HG03045 (cell line): ENCODE measurements at regions not wholly inside any gene's neighbourhood (a gene's known extent, or its start where the extent isn't known, plus 50 kb on each side); places are given as distances from the start of the nearest gene placed in this dataset.

Experiments used
- ATAC-seq: cut with Tn5 transposase; IDR thresholded peaks from one replicate; pipeline ENCODE4 v1.9.1; 2021; ENCODE audit warnings: mild to moderate bottlenecking, moderate library complexity; ENCODE audit not compliant: unreplicated experiment

DNA sequence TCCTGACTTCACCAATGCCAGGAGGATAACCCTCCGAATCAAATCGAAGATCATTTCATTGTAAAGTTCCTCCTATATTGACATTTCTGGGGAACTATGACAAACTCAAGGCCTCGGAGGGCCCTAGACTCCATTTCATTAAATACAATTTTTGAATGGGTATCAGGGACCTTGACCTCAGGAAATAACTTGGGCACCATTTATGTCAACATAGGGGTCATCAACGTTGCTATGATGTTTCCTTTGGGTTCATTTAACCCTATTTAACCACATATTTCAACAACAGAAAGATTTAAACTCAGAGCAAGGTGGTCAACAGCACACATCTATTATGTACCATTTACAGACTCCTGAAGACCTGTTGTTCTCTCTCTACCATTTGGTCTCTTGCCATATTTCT is 395.1 kb downstream of the TRIML1 start:
- ATAC-seq = no peak

DNA sequence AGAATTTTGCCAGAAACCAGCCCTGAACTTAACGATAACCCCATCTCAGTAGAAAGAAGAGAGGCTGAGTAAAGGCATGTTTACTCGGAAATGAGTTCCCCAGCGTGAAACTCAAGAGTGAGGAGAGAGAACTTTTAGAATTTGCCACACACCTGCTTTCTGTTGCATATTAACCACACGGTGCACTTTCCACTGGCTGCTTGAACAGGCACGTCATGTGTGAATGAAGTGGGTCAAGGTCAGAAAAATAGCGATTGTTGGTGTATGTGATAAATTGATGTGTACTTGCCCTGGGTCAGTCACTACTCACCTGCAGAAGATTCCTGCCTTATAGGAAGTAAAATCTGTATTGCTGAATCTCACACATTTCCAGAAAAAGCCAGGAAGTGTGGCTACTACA is 395.7 kb downstream of the TRIML1 start:
- no peak for ATAC-seq

DNA sequence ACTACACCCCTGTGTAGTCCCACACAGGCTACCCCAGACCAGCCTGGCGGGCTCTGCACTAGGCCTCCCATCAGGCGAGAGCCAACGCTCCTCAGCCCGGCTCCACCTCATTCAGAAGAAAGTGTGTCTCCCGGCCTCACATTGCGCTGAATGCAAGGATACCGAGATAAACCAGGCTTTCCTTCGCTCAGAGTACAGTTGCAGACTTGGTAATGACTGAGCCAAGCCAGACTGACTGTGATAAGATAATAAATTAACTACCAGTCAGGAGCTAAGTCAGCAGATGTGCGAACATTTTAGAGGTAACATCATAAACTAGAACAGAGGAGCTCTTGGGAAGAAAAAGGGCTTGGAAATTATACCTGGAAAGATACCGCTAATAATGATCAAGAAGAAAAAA is 397.6 kb downstream of the TRIML1 start:
- no peak for ATAC-seq

DNA sequence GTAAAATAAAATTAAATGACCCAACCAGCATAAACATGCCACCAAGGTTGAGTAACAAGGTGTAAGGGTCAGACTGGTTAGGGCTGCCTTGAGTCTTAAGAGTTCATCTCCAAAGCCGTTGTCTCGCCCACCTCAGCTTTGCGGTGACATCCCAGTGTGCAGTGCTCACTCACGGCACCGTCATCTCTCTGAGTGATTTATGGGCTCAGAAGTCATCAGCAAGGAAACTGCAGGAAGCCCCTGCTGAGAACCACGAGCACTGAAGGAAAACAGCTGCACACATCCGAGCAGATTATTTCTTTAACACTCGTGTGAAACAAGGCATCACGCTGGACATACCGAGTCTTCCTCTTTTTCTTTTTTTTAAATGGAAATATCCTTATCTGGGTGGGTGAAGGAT is 411.1 kb downstream of the TRIML1 start:
- ATAC-seq = no peak

DNA sequence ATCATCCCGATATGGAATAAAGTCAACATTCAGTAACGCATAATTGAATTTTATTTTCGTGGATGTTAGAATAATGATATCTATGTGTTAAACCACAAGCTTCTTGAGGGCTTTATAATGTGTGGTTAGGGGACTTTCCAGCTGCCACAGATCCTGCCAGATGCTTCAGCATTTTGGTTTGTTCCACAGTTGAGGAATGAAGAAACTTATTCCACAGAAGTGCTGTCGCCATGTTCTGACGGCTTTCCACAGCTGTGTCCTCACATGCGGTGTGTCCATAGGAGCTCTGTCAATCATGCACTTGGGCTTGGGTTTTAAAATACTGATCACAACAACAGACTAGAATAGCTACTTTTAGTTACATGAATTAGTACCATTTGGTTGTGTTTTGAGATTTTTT is 411.9 kb downstream of the TRIML1 start:
- no peak for ATAC-seq

DNA sequence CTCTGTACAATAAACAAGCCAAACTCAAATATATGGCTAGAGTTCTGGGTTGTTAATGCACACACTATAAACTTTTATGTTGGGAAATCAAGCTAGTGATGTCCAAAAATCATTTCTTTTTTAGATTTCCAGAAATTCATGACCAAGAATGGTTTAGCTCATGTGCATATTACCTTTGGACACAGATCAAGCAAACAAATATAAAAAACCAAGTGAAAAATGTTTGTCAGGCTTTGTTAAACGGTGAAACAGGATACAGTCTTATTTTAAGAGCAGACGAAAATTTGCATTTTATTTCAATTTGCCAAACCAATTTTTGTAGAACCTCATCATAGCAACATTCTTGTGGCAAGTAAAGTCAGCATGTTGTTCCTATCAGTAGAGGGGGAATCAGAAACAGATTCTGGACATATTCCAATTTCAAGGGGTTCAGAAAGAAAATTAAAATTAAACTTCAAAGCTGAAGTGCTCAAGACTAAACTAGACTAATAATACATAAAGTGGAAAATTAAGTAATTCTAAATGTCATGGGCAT is 413.6 kb downstream of the TRIML1 start:
- ATAC-seq = no peak

DNA sequence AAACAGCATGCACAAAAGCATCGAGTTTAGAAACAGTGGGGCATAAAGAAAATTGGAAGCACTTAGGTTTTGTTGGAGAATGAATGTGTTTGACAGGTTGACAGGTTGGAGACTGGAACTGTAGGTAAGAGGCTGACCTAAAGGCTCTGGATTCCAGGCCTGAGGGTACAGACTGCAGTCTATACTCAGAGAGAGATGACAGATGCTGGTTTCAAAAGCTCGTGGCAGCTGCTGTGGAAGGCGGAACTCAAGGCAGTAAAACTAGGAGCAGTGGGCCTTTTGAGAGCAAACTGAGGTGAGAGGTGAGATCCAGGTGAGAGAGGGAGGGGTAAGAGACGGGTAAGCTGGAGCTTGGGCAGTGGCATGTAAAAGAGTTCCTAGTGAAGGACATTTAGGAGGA is 415.2 kb downstream of the TRIML1 start:
- ATAC-seq = no peak

DNA sequence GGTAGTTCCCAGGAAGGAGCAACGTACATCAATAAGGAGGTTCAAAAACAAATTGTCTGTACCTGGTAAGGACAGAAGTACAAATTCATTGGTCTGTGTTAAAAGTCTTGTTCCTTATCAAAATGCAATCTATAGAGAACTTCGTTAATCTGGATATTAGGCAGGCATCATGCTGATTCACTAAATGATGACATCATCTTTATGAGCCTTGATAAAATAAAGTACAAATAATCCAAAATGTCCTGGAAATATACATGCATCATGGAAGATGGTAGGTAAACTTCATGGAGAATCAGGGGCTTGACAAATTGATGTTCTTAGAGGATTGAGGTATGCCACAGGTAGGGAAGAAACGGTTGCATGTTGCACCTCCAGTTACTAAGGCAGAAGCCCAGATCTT is 433.9 kb downstream of the TRIML1 start:
- ATAC-seq = no peak

DNA sequence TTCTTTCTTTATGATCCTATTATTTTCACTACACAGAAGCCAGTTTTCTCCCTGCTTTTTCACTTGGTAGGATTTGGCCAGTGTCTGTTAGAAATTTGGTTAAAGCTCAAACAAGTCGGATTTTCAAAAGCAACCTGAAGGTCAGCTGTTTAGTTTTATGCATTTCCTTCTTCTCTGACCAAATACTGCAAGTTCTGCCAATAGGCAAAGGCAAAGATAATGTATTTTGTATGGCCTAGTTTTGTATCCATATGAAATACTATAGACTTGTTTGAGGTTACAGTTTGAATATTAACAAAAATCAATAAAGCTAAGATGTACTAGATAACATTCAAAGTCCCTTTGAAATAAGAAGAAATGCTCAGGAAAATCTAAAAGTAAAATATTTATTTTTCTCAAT is 439.4 kb downstream of the TRIML1 start:
- no peak for ATAC-seq

DNA sequence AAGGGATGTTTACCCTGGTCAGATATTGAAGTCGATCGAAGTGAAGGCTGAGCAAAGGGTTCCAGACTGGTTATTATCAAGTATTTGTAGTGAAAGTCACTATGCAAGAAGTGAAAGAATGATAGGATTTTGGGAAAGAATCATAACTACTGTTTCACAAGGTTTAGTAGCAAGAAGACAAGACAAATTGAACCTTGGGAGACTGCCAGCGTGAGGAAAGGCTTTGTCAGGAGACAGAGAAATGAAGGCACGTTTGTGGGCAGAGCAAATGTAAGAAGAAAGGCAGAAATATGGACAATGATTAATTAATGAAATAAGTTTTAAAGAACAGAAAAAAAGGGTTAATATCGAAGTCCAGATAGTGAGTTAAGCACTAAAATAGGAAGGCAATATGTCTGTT is 456.8 kb downstream of the TRIML1 start:
- ATAC-seq = no peak

DNA sequence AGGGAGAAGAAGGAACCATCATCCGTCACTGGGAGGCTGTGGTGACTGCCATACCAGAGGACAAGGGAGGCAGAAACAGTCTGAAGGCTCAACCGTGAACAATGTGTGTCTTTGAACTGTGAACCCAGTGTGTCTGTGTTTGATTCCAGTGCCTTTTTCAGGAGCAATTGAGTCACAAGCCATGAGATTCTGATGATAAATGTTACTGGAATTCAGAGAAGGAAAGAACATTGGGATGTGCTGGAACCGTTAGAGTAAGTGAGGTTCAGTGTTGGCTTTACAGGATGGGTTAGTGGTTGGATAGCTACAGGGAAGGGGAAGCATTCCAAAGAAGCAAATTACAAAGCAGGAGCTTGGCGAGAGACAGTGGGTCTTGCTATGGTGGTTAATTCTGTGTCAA is 464.4 kb downstream of the TRIML1 start:
- ATAC-seq = no peak

DNA sequence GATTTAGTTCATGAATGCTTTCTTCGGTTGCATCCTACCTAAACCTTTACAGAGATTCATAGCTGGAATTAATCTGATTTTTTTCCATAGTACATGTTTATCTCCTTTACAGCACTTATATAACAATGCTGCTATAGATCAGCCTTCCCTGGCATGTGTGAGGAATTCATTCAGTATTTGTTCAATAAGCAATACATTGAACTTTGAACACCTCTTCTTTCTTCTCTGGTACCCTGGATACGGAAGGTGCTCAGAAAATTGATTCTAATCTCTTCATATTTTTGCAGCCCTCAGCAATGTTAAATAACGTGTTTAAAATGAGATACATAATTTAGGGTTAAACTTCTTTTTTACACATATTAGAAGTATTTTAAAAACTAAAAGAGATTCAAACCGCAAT is 467.4 kb downstream of the TRIML1 start:
- no peak for ATAC-seq

DNA sequence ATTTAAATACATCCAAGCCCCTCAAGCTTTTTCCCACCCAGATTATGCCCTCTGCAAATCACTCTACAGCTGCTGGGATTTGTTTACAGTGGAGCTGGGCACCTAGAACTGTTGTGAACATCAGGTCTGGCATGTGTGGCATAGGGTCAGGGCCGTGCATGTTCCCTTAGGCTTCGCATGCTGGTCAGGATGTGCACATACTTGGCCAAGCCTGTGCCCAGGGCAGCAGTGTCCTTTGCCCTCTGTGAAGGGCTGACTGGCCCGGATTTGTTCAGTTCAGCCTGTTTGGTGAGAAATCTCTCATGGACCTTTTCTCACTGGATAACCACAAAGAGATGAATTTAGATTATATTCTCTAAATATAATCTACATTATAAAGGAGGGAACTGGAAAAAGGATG is 471.9 kb downstream of the TRIML1 start:
- no peak for ATAC-seq

DNA sequence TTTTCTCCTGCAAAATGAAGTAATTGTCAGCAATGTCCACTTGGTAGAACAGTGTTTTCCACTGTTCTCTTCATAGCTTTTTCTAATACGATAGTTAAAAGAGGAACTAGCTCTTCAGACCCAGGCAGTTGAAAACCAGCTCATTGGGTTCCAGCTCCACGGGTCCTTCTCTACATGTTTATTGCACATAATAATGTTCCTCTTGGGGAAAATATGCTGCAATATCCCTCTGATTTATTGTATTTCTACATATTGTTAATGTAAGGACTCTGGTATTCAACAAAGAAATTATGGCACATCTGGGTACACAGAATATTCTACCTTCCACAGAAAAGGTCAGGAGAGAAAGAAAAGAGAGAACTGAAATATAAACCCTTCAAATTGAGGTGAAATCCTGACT is 473.4 kb downstream of the TRIML1 start:
- no peak for ATAC-seq

DNA sequence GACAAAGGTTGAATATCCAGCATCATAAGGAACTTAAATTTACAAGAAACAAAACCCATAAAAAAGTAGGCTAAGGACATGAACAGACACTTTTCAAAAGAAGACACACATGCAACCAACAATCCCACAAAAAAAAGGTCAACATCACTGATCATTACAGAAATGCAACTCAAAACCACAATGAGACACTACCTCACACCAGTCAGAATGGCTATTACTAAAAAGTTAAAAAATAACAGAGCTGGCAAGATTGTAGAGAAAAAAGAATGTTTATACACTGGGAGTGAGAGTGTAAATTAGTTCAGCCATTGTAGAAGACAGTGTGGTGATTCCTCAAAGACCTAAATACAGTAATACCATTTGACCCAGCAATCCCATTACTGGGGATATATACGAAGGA is 474.7 kb downstream of the TRIML1 start:
- no peak for ATAC-seq

DNA sequence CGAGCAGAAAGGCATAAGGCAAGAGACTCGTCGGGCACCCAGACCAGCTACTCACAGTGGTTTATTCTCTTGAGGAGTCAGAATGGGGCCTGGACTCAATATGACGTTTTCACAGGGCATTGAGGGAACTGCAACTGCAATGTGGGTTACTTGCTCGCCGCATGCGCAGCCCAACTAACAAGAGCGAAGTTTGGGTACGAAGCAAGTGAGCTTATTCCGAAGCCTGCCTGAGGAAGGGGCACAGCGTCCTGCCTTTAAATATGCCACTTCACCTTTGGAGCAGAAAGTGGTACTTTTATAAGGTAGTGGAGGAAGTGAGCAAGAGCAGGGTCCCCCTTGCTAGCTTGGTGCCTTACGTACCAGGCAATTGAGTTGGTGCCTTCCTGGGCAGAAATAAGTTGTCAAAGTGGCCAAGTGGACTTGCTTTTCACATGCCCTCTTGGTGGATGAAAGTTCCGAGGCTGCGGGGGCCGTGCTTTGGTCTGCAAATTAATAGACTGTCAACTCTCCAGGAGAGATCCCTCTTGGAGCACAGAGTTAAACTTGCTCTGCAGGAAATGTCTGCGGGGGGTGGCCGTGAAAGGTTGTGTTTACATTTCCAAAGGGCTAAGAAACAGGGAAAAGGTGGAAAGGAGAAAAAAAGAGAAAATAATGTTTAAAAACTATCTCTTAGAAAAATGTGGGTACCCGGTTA is 480.4 kb downstream of the TRIML1 start:
- no peak for ATAC-seq

DNA sequence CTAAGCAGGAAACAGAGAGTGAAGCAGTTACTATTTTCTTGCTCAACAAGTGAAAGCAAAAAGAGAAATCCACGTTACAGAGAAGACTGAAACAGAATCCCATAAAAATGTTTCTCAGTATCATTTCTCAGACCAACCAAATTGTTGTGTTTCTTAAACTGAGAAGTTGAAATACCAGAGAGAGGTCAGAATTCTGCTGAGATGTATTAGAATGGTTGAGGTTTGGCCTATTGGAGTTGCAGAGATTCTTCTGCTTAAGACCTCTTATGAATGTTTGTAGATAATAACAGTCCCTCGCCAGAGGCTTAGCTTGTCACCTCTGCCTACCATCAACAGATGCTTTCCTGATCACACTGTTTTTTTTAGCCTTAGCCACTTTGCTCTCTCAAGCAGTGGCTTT is 481.4 kb downstream of the TRIML1 start:
- ATAC-seq = no peak

DNA sequence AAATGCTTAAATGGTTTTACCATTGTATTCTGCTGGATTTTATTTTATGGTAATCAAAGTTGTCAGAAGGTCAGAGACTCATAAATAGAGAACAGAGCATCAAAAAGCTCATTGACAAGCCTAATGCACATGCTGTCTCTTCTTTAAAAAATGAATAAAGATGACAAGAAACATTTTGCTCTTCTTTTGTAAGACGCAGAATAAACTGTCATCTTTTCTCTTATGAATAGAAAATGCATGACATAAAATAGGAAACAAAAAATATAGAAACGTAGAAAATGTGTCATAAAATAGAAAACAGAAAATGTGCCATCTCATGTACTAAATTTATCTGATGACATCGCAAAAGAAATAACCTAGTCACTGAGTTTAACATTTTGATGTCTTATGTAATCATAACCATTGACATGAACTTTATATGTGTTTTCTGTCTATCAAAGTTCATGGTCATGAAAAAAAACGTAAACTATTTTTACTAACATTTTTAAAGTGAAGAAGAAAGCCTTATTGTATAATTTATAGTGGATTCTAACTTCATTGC is 484.1 kb downstream of the TRIML1 start:
- no peak for ATAC-seq

DNA sequence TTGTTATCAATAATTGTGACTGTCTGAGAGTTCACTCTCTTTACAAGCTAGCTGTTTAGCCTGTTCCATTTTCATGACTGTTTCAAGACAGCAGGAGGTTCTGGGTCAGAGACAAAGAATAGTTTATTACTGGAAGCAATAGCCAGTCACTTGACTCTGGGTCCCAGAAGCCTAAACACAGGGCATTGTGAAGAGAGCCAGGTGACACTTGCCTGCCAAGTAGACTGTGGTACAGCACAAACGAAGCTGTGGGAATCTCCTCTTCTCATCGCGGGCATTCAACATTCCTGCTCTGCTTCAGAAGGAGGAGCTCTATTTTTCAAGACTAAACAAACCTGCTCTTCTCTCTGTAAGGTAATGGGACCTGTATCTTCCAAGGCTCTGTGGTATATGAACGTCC is 485.1 kb downstream of the TRIML1 start:
- ATAC-seq = no peak

DNA sequence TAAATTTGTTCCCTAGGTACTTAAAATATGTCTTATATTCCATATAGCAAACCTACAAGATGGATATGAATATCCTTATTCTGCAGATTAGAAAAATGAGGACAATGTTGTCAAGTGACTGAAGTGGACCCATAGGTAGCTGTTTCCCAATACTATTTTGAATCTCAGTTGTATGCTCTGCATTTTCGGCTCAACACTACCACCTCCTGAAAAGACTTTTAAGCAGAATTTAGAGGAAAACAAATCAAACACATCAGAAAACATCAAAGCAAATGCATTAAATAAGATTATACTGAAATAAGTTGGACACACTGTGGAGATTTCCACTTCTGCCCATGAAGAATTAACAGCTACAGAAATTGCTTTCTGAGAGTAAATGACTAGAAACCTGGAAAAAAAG is 488.7 kb downstream of the TRIML1 start:
- ATAC-seq = no peak

DNA sequence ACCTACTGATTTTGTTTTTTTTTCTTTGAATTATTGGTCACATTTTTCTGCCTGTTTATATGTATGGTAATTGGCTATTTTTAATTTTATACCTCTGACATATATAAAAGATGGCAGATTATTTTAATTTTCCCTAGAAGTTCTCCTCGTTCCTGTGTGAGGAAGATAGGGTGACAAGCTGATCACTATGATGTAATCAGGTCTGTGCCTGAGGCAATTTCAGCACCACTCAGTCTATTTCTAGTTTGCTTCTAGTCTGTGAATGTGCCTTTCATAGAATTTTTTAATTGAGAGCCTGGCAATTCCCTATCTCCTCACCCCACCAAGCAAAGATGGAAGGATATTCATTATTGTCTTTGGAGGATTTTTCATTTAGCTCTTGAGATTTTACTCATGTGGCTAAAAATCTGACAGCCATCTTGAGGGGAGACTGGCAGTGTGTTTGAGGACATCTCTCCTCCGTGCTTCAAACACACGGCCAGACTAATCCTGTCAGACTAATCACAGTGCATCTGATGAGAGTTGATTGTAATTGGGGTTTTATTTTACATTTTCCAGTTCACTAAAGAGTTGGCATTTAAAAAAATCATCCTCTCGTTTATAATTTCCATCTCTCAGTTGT is 500.3 kb downstream of the TRIML1 start:
- no peak for ATAC-seq

DNA sequence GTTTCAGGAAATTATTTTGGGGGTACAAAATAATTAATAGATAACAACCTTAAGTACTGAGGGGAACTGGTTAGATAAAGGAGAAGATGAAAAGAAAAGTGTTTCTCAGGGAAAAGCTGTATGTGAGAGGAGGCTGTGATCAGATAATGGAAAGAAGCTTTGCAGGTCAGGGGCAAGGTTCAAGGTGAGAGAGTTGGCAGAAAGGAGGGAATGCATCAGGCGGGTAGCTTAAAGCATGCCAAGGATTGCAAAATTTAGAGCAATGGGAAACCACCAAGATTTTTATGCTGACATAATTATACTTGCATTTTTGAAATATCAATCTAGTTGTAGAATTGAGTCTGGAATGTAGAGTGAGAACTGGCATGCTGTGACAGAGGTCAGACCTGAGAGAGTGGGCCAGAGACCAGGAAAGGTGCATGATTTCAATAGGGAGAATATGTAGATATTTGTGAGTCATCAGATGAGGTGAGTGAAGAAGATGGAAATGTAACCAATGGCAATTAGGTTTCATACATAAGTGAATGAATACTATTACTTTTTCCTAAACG is 508.7 kb downstream of the TRIML1 start:
- ATAC-seq = no peak
